Thymus (tissue), 11 donors: ENCODE measurements at regions not wholly inside any gene's neighbourhood (a gene's known extent, or its start where the extent isn't known, plus 50 kb on each side); places are given as distances from the start of the nearest gene placed in this dataset.

ENCODE experiments used
- DNase-seq, 9 donors: peaks; one replicate each; pipeline ENCODE4 v3.0.0-alpha.2; 2013; ENCODE audit warnings: low spot score in 9 of 9, low read depth in 6 of 9, missing footprints in 1 of 9
- H3K27ac ChIP-seq, 2 donors: one replicate each; pipeline ENCODE4 v1.5.1; 2013; ENCODE audit warnings: control low read depth in 1 of 2, low read depth in 1 of 2, low read length in 1 of 2, mild to moderate bottlenecking in 1 of 2, moderate library complexity in 1 of 2
- H3K27me3 ChIP-seq, 2 donors: one replicate each; pipeline ENCODE4 v1.5.1; 2013; ENCODE audit warnings: low read length in 1 of 2; ENCODE audit not compliant: control insufficient read depth in 2 of 2, insufficient read depth in 1 of 2
- H3K36me3 ChIP-seq, 2 donors: one replicate each; pipeline ENCODE4 v1.5.1; 2013; ENCODE audit warnings: low read length in 1 of 2, mild to moderate bottlenecking in 1 of 2, moderate library complexity in 1 of 2; ENCODE audit not compliant: control insufficient read depth in 2 of 2, insufficient read depth in 2 of 2
- H3K4me1 ChIP-seq, 2 donors: one replicate each; pipeline ENCODE4 v1.5.1; 2013; ENCODE audit warnings: low read length in 2 of 2; ENCODE audit not compliant: control insufficient read depth in 2 of 2, insufficient read depth in 2 of 2
- H3K4me3 ChIP-seq, 2 donors: one replicate each; pipeline ENCODE4 v1.5.1; 2013; ENCODE audit warnings: low read length in 2 of 2, control low read depth in 1 of 2, mild to moderate bottlenecking in 1 of 2
- H3K9me3 ChIP-seq, 2 donors: one replicate each; pipeline ENCODE4 v1.5.1; 2013; ENCODE audit warnings: low read length in 1 of 2, mild to moderate bottlenecking in 1 of 2; ENCODE audit not compliant: control insufficient read depth in 2 of 2, insufficient read depth in 1 of 2
- WGBS: extraction: QIAGEN DNeasy Blood & Tissue Kit; methylation state at CpG from one replicate; pipeline ENCODE4 v1.1.7; 2013; 5-methylcytosine and 5-hydroxymethylcytosine counted together
- donor health status: healthy.

DNA sequence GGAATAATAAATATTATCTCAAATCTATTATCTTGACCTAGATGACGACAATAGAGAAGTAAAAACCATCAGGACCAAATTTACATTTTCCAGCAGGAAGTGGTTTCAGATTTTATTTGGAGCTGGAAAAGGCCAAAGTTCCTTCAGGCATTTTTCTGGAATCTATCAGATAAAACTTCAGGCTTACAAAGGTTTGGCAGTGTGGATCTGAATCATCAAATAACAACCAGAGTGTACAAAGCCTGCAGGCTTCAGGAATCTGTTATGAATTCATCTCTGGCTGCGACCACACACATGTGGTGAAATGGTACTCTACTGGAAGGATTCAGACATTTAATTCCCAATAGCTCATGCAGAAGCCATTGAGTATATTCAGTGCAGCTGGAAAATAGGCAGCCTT is 726.4 kb upstream of the GRAMD2B start:
- no peak overlapping the region for H3K4me3 ChIP-seq
- no peaks in the 10 kb centered on the region for H3K27me3 ChIP-seq
- DNase-seq, result no peak
- no peaks in the 10 kb centered on the region for H3K4me1 ChIP-seq
- H3K9me3 ChIP-seq, result peaks cover 0 to 1% of the 10 kb centered on the region in 2 donors
- no peak overlapping the region for H3K27ac ChIP-seq
- no peaks in the 10 kb centered on the region for H3K36me3 ChIP-seq
- WGBS, result 90% methylated on average over 2 of the region's 2 CpGs

DNA sequence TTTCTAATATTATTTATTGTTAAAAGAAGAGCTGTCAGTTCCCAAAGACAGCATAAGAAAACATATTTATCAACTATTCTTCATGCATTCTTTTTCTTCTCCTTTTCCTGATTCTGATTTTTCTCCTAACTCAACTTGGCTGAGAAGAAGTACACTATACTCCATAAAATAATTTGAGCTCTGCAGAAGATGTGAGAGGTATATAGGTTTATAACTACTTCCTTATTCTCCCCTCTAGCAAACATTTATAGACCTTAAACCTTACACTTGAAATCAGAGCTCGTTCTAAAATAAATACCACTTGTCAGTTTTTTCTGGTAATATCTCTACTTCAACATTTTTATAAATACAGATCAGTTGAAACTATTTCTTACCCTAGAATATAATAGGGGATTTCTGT is 724.8 kb upstream of the GRAMD2B start:
- no peaks in the 10 kb centered on the region for H3K4me1 ChIP-seq
- H3K36me3 ChIP-seq, result no peaks in the 10 kb centered on the region
- H3K9me3 ChIP-seq, result peaks cover 0 to 1% of the 10 kb centered on the region in 2 donors
- no peak overlapping the region for H3K27ac ChIP-seq
- no peak for DNase-seq
- no peaks in the 10 kb centered on the region for H3K27me3 ChIP-seq
- WGBS, result 57% methylated on average over 1 of the region's 1 CpG
- H3K4me3 ChIP-seq, result no peak overlapping the region

DNA sequence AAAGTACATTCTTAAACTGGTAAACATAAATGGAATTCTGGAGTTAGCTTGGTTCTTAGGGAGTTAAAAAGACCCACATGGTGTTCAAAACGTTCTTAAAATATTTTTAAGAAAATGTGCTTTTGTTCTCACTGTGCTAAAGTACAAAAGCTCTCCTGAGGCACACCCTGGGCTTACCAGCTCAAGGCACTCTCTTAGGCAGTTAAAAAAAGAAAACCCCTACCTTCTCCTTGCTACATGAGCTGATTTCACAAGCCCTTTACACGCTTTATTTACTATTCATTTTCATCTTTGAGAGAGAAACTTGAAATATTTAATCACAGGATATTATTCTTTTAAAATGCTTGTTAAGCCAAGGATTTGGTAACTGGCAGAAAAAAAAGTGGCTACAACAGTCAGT is 723.3 kb upstream of the GRAMD2B start:
- Histone ChIP-seq H3K4me1 (no peaks in the 10 kb centered on the region), H3K36me3 (no peaks in the 10 kb centered on the region), H3K27me3 (no peaks in the 10 kb centered on the region), H3K9me3 (peaks cover 0 to 1% of the 10 kb centered on the region in 2 donors), H3K27ac (no peak overlapping the region), H3K4me3 (no peak overlapping the region)
- no peak for DNase-seq
- WGBS, result 58% methylated on average over 2 of the region's 2 CpGs

DNA sequence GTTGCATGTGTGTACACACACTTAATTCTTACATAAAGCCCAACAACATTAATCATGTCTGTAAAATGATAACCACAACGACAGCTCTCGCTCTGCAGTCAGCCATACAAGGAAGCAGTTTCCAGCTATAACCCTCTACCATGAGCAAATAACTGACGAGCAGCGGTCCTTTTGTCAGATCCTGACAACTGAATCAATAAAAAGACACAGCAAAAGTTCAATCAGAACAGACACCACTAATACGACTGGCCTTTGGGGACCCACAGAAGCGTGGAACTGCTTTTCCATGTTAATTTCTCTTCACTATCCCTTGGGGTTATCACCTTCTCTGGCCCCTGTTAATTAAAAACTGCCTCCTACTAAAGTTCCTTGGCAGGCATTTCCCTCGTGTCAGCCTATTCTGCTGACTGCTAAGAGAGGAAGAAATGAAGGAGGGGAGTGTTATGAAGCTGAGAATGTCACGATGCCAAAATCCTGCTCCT is 722.8 kb upstream of the GRAMD2B start:
- Histone ChIP-seq H3K27me3 (no peaks in the 10 kb centered on the region), H3K4me1 (no peaks in the 10 kb centered on the region), H3K4me3 (peak overlapping the region in 1 of 2 donors; percentile 2), H3K9me3 (peaks cover 0 to 1% of the 10 kb centered on the region in 2 donors), H3K36me3 (no peaks in the 10 kb centered on the region), H3K27ac (peak overlapping the region in 1 of 2 donors; percentile 52)
- no peak for DNase-seq
- 55% methylated on average over 8 of the region's 8 CpGs for WGBS

DNA sequence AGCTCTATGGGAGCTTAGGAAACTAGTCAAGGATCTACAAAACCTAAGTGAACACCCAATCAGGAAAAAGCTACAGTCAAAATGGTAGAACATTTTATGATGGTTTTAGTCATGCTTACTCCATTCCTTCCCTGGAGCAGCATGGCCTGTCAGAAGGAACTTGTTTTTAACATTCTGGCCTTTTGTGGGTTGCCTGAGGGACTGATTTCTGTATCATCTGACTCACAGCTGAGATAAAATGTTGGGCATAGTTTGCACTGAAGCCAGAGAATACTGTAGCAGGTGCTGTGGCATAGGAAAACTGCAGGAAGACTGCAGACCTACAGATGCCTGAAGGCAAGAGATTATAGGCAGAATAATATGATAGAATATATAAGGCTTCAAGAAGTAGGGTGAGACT is 719.6 kb upstream of the GRAMD2B start:
- H3K4me1 ChIP-seq, result no peaks in the 10 kb centered on the region
- no peak overlapping the region for H3K4me3 ChIP-seq
- H3K9me3 ChIP-seq, result peaks cover 0 to 1% of the 10 kb centered on the region in 2 donors
- no peaks in the 10 kb centered on the region for H3K36me3 ChIP-seq
- no peaks in the 10 kb centered on the region for H3K27me3 ChIP-seq
- no peak overlapping the region for H3K27ac ChIP-seq
- DNase-seq, result no peak

DNA sequence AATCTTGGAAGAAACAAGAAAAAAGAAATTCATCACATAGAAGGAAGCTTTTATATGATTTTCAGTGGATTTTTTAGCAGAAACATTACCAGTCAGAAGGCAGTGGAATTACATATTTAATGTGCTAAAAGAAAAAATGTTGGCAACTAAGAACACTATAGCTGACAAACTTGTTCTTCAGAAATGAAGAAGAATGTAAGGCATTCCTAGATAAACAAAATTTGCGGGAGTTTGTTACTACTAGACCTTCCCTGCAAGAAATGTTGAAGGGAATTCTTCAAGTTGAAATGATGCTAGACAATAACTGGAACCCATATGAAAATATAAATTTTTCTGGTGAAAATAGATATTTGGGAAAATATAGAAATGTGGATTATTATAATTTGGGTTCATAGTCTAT is 718.3 kb upstream of the GRAMD2B start:
- H3K27me3 ChIP-seq, result no peaks in the 10 kb centered on the region
- no peak overlapping the region for H3K4me3 ChIP-seq
- H3K36me3 ChIP-seq, result no peaks in the 10 kb centered on the region
- H3K9me3 ChIP-seq, result peaks cover 0 to 1% of the 10 kb centered on the region in 2 donors
- DNase-seq, result no peak
- 95% methylated on average over 1 of the region's 1 CpG for whole genome bisulfite sequencing
- no peaks in the 10 kb centered on the region for H3K4me1 ChIP-seq
- H3K27ac ChIP-seq, result no peak overlapping the region

DNA sequence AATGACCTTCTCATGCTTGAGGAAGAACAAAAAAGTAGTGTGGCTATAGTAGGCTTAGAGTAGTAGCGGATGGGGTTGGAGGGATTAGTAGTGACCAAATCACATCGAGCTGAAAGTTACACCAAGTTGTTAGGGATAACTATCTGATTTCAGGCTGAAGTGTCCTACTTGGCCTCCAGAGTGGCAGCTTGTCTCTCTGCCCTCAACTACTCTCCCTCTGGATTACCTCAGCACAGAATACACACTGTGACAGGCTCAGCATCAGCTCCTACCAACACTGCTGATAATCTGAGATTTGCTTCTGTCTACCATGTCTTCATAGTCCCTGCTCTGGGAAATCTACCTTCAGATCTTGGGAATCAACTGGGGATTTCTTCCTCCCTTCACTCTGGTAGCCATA is 714.6 kb upstream of the GRAMD2B start:
- H3K4me1 ChIP-seq, result no peaks in the 10 kb centered on the region
- DNase-seq, result no peak
- no peak overlapping the region for H3K27ac ChIP-seq
- 74% methylated on average over 2 of the region's 2 CpGs for WGBS
- no peaks in the 10 kb centered on the region for H3K27me3 ChIP-seq
- no peaks in the 10 kb centered on the region for H3K9me3 ChIP-seq
- no peak overlapping the region for H3K4me3 ChIP-seq
- H3K36me3 ChIP-seq, result no peaks in the 10 kb centered on the region

DNA sequence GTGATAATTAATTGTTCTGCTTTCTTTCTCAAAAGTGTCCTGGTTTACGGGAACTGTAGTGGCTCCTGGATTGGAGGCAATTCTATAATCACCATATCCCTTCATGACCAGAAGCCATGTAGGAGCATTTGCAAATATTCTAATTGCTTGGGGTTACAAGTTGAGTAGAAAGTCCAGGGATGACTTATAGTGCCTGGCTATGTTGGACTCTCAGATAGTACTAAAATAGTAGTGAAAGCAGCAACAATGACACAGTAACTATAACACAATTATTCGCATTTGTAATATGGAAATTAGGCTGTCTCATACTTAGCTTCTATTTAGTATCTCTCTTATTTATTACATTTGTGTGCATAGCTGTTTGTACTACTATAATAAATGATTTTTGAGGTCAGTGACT is 712.5 kb upstream of the GRAMD2B start:
- no peak for DNase-seq
- Histone ChIP-seq H3K27me3 (no peaks in the 10 kb centered on the region), H3K4me3 (no peak overlapping the region), H3K9me3 (no peaks in the 10 kb centered on the region), H3K4me1 (no peaks in the 10 kb centered on the region), H3K27ac (no peak overlapping the region), H3K36me3 (no peaks in the 10 kb centered on the region)
- 98% methylated on average over 2 of the region's 2 CpGs for WGBS

DNA sequence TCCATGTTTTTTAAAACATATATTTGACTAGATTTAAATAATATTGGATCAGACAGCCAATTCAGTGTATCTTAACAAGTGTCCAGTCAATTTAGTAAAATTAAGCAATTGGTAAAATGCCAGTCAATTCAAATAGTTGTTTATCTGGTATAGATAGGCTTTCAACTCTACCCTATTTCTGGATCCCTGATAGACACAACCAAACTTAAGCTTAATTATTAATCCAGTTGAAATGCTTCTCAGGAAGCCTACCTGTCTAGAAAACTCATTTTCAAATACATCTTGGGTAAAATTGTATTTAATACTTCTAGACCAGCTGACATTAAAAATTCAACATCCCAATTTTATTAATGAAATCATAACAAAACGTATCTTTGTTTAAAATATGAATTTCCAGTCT is 710.8 kb upstream of the GRAMD2B start:
- WGBS, result 68% methylated on average over 1 of the region's 1 CpG
- Histone ChIP-seq H3K9me3 (no peaks in the 10 kb centered on the region), H3K27me3 (no peaks in the 10 kb centered on the region), H3K4me3 (no peak overlapping the region), H3K36me3 (no peaks in the 10 kb centered on the region), H3K27ac (no peak overlapping the region), H3K4me1 (no peaks in the 10 kb centered on the region)
- DNase-seq, result no peak
